ENCODE measurements at regions not wholly inside any gene's neighbourhood (a gene's known extent, or its start where the extent isn't known, plus 50 kb on each side); places are given as distances from the start of the nearest gene placed in this dataset.

- TF ChIP-seq, protein P1, sequence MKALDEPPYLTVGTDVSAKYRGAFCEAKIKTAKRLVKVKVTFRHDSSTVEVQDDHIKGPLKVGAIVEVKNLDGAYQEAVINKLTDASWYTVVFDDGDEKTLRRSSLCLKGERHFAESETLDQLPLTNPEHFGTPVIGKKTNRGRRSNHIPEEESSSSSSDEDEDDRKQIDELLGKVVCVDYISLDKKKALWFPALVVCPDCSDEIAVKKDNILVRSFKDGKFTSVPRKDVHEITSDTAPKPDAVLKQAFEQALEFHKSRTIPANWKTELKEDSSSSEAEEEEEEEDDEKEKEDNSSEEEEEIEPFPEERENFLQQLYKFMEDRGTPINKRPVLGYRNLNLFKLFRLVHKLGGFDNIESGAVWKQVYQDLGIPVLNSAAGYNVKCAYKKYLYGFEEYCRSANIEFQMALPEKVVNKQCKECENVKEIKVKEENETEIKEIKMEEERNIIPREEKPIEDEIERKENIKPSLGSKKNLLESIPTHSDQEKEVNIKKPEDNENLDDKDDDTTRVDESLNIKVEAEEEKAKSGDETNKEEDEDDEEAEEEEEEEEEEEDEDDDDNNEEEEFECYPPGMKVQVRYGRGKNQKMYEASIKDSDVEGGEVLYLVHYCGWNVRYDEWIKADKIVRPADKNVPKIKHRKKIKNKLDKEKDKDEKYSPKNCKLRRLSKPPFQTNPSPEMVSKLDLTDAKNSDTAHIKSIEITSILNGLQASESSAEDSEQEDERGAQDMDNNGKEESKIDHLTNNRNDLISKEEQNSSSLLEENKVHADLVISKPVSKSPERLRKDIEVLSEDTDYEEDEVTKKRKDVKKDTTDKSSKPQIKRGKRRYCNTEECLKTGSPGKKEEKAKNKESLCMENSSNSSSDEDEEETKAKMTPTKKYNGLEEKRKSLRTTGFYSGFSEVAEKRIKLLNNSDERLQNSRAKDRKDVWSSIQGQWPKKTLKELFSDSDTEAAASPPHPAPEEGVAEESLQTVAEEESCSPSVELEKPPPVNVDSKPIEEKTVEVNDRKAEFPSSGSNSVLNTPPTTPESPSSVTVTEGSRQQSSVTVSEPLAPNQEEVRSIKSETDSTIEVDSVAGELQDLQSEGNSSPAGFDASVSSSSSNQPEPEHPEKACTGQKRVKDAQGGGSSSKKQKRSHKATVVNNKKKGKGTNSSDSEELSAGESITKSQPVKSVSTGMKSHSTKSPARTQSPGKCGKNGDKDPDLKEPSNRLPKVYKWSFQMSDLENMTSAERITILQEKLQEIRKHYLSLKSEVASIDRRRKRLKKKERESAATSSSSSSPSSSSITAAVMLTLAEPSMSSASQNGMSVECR (CRISPR knock-in tag; IDR thresholded peaks at IDR 0.05): no peak
- TF ChIP-seq ZNF354B (CRISPR knock-in tag; IDR thresholded peaks at IDR 0.05): no peak
- TF ChIP-seq SIN3B (IDR thresholded peaks at IDR 0.05; ENCODE audit: low read depth): no peak
- TF ChIP-seq RBM14 (IDR thresholded peaks at IDR 0.05; ENCODE audit: borderline replicate concordance, insufficient read depth, low read depth, low read length): no peak
Measured at GRCh38 chr4:155071962-155072361, 136.5 kb upstream of the NPY2R start (continued).

DNA sequence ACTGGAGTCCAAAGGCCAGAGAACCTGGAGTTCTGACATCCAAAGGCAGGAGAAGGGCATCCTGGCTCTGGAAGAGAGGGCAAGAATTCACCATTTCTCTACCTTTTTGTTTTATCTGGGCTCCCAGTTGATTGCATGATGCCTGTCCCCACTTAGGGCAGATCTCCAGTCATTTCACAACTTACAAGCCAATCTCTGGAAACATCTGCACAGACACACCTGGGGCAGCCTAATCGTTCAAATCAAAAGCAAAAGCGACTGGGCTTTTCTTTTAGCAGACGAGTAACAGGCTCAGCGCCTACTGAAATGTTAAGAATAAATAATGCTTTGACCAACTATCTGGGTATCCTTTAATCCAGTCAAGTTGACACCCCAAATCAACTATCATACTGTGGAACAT lies 136.0 kb upstream of the NPY2R start:
- FAIRE-seq: no peak
- 1% methylated on average over 4 of the region's 4 CpGs for WGBS (ENCODE audit: insufficient coverage, low coverage, missing lambda C conversion rate)

More for the DNA sequence above, 136.0 kb upstream of the NPY2R start:
- Histone ChIP-seq H3K9ac (ENCODE audit: insufficient read depth in 1 of 2, low read depth in 2 of 2, low read length in 2 of 2) (no peak overlapping the region), H2AFZ (ENCODE audit: low read depth, low read length) (no peak overlapping the region), H3K9me1 (ENCODE audit: control insufficient read depth, insufficient read depth, low read length) (no peaks in the 10 kb centered on the region), H3K4me2 (ENCODE audit: insufficient read depth, low read length) (no peak overlapping the region), H3K27me3 (ENCODE audit: control insufficient read depth in 2 of 2, insufficient read depth in 2 of 2, low read length in 2 of 2) (no peaks in the 10 kb centered on the region), H3K79me2 (ENCODE audit: control insufficient read depth, insufficient read depth, low read length) (no peaks in the 10 kb centered on the region), H4K20me1 (replicated peaks; ENCODE audit: control insufficient read depth, insufficient read depth, low read length) (no peaks in the 10 kb centered on the region), H3K27ac (ENCODE audit: extremely low read depth, low read depth, low read length) (no peak overlapping the region), H3K9me3 (replicated peaks; ENCODE audit: control insufficient read depth, insufficient read depth, low read depth, low read length) (no peaks in the 10 kb centered on the region), H3K36me3 (ENCODE audit: control insufficient read depth, insufficient read depth, low read length) (no peaks in the 10 kb centered on the region), H3K4me1 (replicated peaks in 1 of 2; ENCODE audit: control insufficient read depth in 2 of 2, insufficient read depth in 2 of 2, low read length in 2 of 2) (no peaks in the 10 kb centered on the region), H3K4me3 (no peak overlapping the region)
- intact Hi-C loops (cut with micrococcal nuclease) (no loop called here), in situ Hi-C loops (cut with MboI) (no loop called here)
- DNase-seq (ENCODE audit: extremely low read depth in 1 of 4, low spot score in 3 of 4) (no peak), ATAC-seq (no peak)
- BruUV-seq (replicated peaks): no TSS peak
- ChIA-PET CTCF (ENCODE audit: low intra/inter-chr PET ratio) (no interaction called here), POLR2A (no interaction called here)
- TF ChIP-seq SMAD2 (IDR thresholded peaks at IDR 0.05; ENCODE audit: low read depth, low read length): no peak
- TF ChIP-seq CEBPZ (IDR thresholded peaks at IDR 0.05; ENCODE audit: borderline replicate concordance, low read depth, low read length): no peak
- no peak for TF ChIP-seq RBM34 (IDR thresholded peaks at IDR 0.05; ENCODE audit: borderline replicate concordance, insufficient read depth, low read length)

Measured in K562 (cell line).